Epithelial cell of esophagus (primary cell): ENCODE measurements at regions not wholly inside any gene's neighbourhood (a gene's known extent, or its start where the extent isn't known, plus 50 kb on each side); places are given as distances from the start of the nearest gene placed in this dataset.

Source experiments
- DNase-seq: peaks from one replicate; pipeline ENCODE4 v3.0.0; 2010; ENCODE audit warnings: low read depth
- H3K4me3 ChIP-seq: 2 replicates; pipeline ENCODE4 v1.5.1; 2011; ENCODE audit warnings: mild to moderate bottlenecking, low read length, control low read depth
- CTCF ChIP-seq: IDR thresholded peaks from 2 replicates; pipeline ENCODE4 v1.5.1; 2011; ENCODE audit warnings: low read depth, mild to moderate bottlenecking, low read length, control low read depth, inconsistent platforms; ENCODE audit not compliant: insufficient read depth; ENCODE audit errors: missing control alignments

- H3K4me3 ChIP-seq: no peak overlapping the region
- no peak for DNase-seq
- TF ChIP-seq CTCF: no peak
These were observed 1588.0 kb downstream of the SLITRK1 start for GRCh38 chr13:82294226-82294625.

- no peak for TF ChIP-seq CTCF
- no peak for DNase-seq
- H3K4me3 ChIP-seq: no peak overlapping the region
These were observed 1589.9 kb downstream of the SLITRK1 start for GRCh38 chr13:82292334-82292733.

- no peak overlapping the region for H3K4me3 ChIP-seq
These were observed 1590.4 kb downstream of the SLITRK1 start for GRCh38 chr13:82291852-82292251.

GRCh38 chr13:82275644-82276043 is 1606.6 kb downstream of the SLITRK1 start:
- TF ChIP-seq CTCF: no peak
- DNase-seq: no peak
- H3K4me3 ChIP-seq: no peak overlapping the region

More at GRCh38 chr13:82291852-82292251, 1590.4 kb downstream of the SLITRK1 start:
- TF ChIP-seq CTCF: no peak
- no peak for DNase-seq

GRCh38 chr13:82259284-82259683 is 1623.0 kb downstream of the SLITRK1 start:
- no peak overlapping the region for H3K4me3 ChIP-seq
- no peak for DNase-seq
- TF ChIP-seq CTCF: no peak

GRCh38 chr13:82257790-82258507 is 1624.3 kb downstream of the SLITRK1 start:
- no peak for DNase-seq
- no peak overlapping the region for H3K4me3 ChIP-seq
- TF ChIP-seq CTCF: no peak

- DNase-seq: no peak
- H3K4me3 ChIP-seq: no peak overlapping the region
- no peak for TF ChIP-seq CTCF
These were observed 1633.5 kb downstream of the SLITRK1 start for GRCh38 chr13:82248762-82249161.
